ENCODE measurements at regions not wholly inside any gene's neighbourhood (a gene's known extent, or its start where the extent isn't known, plus 50 kb on each side); places are given as distances from the start of the nearest gene placed in this dataset.

- Histone ChIP-seq H3K4me3 (no peak overlapping the region), H3K4me2 (no peak overlapping the region), H3K79me2 (replicated peaks; ENCODE audit: insufficient read depth) (no peaks in the 10 kb centered on the region), H3K9me2 (ENCODE audit: insufficient read depth) (peaks cover 3% of the 10 kb centered on the region; the same call in 1 of the 2 replicates), H3K27ac (ENCODE audit: low read depth) (no peak overlapping the region), H2AFZ (no peak overlapping the region), H4K20me1 (replicated peaks; ENCODE audit: insufficient read depth) (no peaks in the 10 kb centered on the region), H3F3A (replicated peaks; ENCODE audit: low read depth) (no peaks in the 10 kb centered on the region), H3K27me3 (ENCODE audit: insufficient read depth) (no peaks in the 10 kb centered on the region), H3K4me1 (ENCODE audit: insufficient read depth) (no peaks in the 10 kb centered on the region), H3K36me3 (ENCODE audit: insufficient read depth) (no peaks in the 10 kb centered on the region)
- no peak for DNase-seq (ENCODE audit: low spot score)
- no peaks in the 10 kb centered on the region for H3K9me3 Mint-ChIP-seq
- TF ChIP-seq ZNF114 (CRISPR knock-in tag; IDR thresholded peaks at IDR 0.05) (no peak), ZNF462 (CRISPR knock-in tag; IDR thresholded peaks at IDR 0.05) (no peak), ZNF331 (CRISPR knock-in tag; IDR thresholded peaks at IDR 0.05; ENCODE audit: low read depth) (no peak), NANOG (IDR thresholded peaks at IDR 0.05; ENCODE audit: borderline replicate concordance) (no peak), STAT1 (IDR thresholded peaks at IDR 0.05; ENCODE audit: unreplicated experiment) (no peak), POLR2AphosphoS5 (IDR thresholded peaks at IDR 0.05; ENCODE audit: low read depth) (no peak), EZH2phosphoT487 (IDR thresholded peaks at IDR 0.05; ENCODE audit: unreplicated experiment) (no peak), CTCF (conservative IDR thresholded peaks at IDR 0.05; ENCODE audit: low read depth in 2 of 2) (no peak), CREB1 (CRISPR knock-in tag; IDR thresholded peaks at IDR 0.05; ENCODE audit: low read depth) (no peak), JUNB (IDR thresholded peaks at IDR 0.05; ENCODE audit: unreplicated experiment) (no peak), REST (IDR thresholded peaks at IDR 0.05; ENCODE audit: unreplicated experiment) (no peak), EZH2 (IDR thresholded peaks at IDR 0.05; ENCODE audit: low read depth, unreplicated experiment) (no peak)
- TF ChIP-seq, protein P1, sequence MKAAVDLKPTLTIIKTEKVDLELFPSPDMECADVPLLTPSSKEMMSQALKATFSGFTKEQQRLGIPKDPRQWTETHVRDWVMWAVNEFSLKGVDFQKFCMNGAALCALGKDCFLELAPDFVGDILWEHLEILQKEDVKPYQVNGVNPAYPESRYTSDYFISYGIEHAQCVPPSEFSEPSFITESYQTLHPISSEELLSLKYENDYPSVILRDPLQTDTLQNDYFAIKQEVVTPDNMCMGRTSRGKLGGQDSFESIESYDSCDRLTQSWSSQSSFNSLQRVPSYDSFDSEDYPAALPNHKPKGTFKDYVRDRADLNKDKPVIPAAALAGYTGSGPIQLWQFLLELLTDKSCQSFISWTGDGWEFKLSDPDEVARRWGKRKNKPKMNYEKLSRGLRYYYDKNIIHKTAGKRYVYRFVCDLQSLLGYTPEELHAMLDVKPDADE (IDR thresholded peaks at IDR 0.05) = no peak
- H3K27me3 Mint-ChIP-seq (ENCODE audit: insufficient read depth, low read depth, poor library complexity) = peaks cover 5% of the 10 kb centered on the region
- H3K36me3 Mint-ChIP-seq (ENCODE audit: low read depth) = no peaks in the 10 kb centered on the region
- no peak overlapping the region for H3K4me3 Mint-ChIP-seq
- no peaks in the 10 kb centered on the region; the same call in 2 of the 3 replicates for H3K4me1 Mint-ChIP-seq
- ATAC-seq = peak; percentile 72
- no peak overlapping the region for H3K27ac Mint-ChIP-seq
These were observed 108.4 kb downstream of the ZNF365 start for GRCh38 chr10:62482581-62482980.
